HepG2 (cell line): ENCODE measurements at regions not wholly inside any gene's neighbourhood (a gene's known extent, or its start where the extent isn't known, plus 50 kb on each side); places are given as distances from the start of the nearest gene placed in this dataset.
A peak's percentile ranks its signal among the peaks of the same experiment; 100 is the strongest.

Experiments
- ATAC-seq: fragments of 200-7000 bp; cut with Tn5 transposase; 3 replicates; pipeline ENCODE4 v1.9.1; 2020; ENCODE audit warnings: mild to moderate bottlenecking, moderate library complexity
- BruUV-seq: library from RNA; stranded (reverse); fragments of 400-500 nt; replicated peaks from 2 replicates; lab custom pipeline; 2021; lab: Mats Ljungman, UMichigan
- CTCF ChIA-PET: fragments of 300-600 bp; formaldehyde crosslinking; extraction: SDS; loops from one replicate; lab custom pipeline; 2021; ENCODE audit warnings: low total read pairs, inconsistent platforms, low intra/inter-chr PET ratio; lab: Yijun Ruan, JAX
- POLR2A ChIA-PET: fragments of 350-600 bp; sonication (Branson Sonifier 250); formaldehyde crosslinking; loops from one replicate; lab custom pipeline; 2020; ENCODE audit warnings: antibody characterized with exemption, inconsistent platforms; lab: Yijun Ruan, JAX
- DNase-seq: peaks from one replicate; pipeline ENCODE4 v3.0.0-alpha.2; 2015; ENCODE audit warnings: low spot score
- FAIRE-seq: peaks from 3 replicates; lab custom pipeline; 2011; peaks lifted over from hg19 to GRCh38; lab: Jason Lieb, UNC
- H2AFZ ChIP-seq: one replicate; pipeline ENCODE4 v1.6.1; 2011; ENCODE audit warnings: low read length, inconsistent platforms
- H3K27ac ChIP-seq: fragments of 300-600 bp; 3 replicates; pipeline ENCODE4 v1.8.0; 2011; ENCODE audit warnings: mixed run types, mild to moderate bottlenecking, mixed read lengths, low read length, inconsistent platforms; ENCODE audit not compliant: insufficient read depth; ENCODE audit errors: extremely low read length
- H3K27me3 ChIP-seq, 2 experiments: fragments of 200-600 bp in 1 of 2; 2 replicates in 1 of 2; 3 replicates in 1 of 2; pipeline versions ENCODE4 v1.6.0 to v1.8.0; 2011; ENCODE audit warnings: low read length in 2 of 2, mild to moderate bottlenecking in 2 of 2, moderate library complexity in 2 of 2, inconsistent platforms in 1 of 2; ENCODE audit not compliant: insufficient read depth in 2 of 2, control insufficient read depth in 1 of 2
- H3K36me3 ChIP-seq, 2 experiments: fragments of 200-600 bp in 1 of 2; replicated peaks in 1 of 2; 2 replicates in 1 of 2; 3 replicates in 1 of 2; pipeline versions ENCODE4 v1.5.1 to v1.8.0; 2011; ENCODE audit warnings: low read length in 2 of 2, inconsistent platforms in 1 of 2; ENCODE audit not compliant: insufficient read depth in 2 of 2, control insufficient read depth in 1 of 2
- H3K4me1 ChIP-seq: 2 replicates; pipeline ENCODE4 v1.5.1; 2012; ENCODE audit warnings: low read length, inconsistent platforms; ENCODE audit not compliant: insufficient read depth
- H3K4me2 ChIP-seq: 2 replicates; pipeline ENCODE4 v1.6.0; 2011; ENCODE audit warnings: low read depth, low read length, inconsistent platforms
- H3K4me3 ChIP-seq, 3 experiments: fragments of 200-600 bp in 1 of 3; sonication (generic), shearing (Covaris generic) in 1 of 3; replicated peaks in 1 of 3; 2 replicates each; pipeline ENCODE4 v1.5.1; 2011 to 2016; ENCODE audit warnings: low read length in 3 of 3, inconsistent platforms in 2 of 3, low read depth in 2 of 3, mild to moderate bottlenecking in 2 of 3, control low read depth in 1 of 3, mixed read lengths in 1 of 3; ENCODE audit not compliant: insufficient read depth in 1 of 3
- H3K79me2 ChIP-seq: one replicate; pipeline ENCODE4 v1.6.1; 2011; ENCODE audit warnings: low read length, inconsistent platforms; ENCODE audit not compliant: insufficient read depth
- H3K9ac ChIP-seq: 2 replicates; pipeline ENCODE4 v1.6.0; 2011; ENCODE audit warnings: mild to moderate bottlenecking, low read depth, low read length, inconsistent platforms; ENCODE audit not compliant: insufficient read depth
- H3K9me3 ChIP-seq: 2 replicates; pipeline ENCODE4 v1.5.1; 2012; ENCODE audit warnings: mild to moderate bottlenecking, low read length
- H4K20me1 ChIP-seq: 2 replicates; pipeline ENCODE4 v1.6.0; 2011; ENCODE audit warnings: inconsistent platforms, mild to moderate bottlenecking, low read length, moderate library complexity; ENCODE audit not compliant: insufficient read depth
- ARNTL ChIP-seq: sonication (generic); formaldehyde crosslinking; IDR thresholded peaks from 2 replicates; pipeline ENCODE4 v1.4.0; 2020; ENCODE audit warnings: mild to moderate bottlenecking, missing genetic modification reagents
- BRD4 ChIP-seq: sonication (generic); formaldehyde crosslinking; IDR thresholded peaks from 2 replicates; pipeline ENCODE4 v1.4.0; 2020; ENCODE audit warnings: missing genetic modification reagents
- MAFF ChIP-seq: IDR thresholded peaks from 2 replicates; pipeline ENCODE4 v1.6.1; 2011; ENCODE audit warnings: low read depth, low read length, improper control_type of control experiment
- MAFK ChIP-seq, 2 experiments: IDR thresholded peaks in 1 of 2; conservative IDR thresholded peaks in 1 of 2; 2 replicates each; pipeline ENCODE4 v1.6.1; 2011; ENCODE audit warnings: improper control_type of control experiment in 2 of 2, low read length in 2 of 2
- MED13 ChIP-seq: sonication (generic); formaldehyde crosslinking; IDR thresholded peaks from 2 replicates; pipeline ENCODE4 v1.5.0; 2020; ENCODE audit warnings: missing genetic modification reagents
- NR2F2 ChIP-seq: IDR thresholded peaks from 2 replicates; pipeline ENCODE4 v1.6.1; 2012; ENCODE audit warnings: low read depth, inconsistent platforms, borderline replicate concordance
- PHF5A ChIP-seq: IDR thresholded peaks from one replicate; pipeline ENCODE4 v1.6.1; 2018; ENCODE audit warnings: low read depth, missing genetic modification reagents; ENCODE audit not compliant: unreplicated experiment
- SMC3 ChIP-seq: IDR thresholded peaks from 2 replicates; pipeline ENCODE4 v1.6.1; 2011; ENCODE audit warnings: low read length, improper control_type of control experiment
- STAG1 ChIP-seq: sonication (generic); formaldehyde crosslinking; IDR thresholded peaks from 2 replicates; pipeline ENCODE4 v1.4.0; 2020; ENCODE audit warnings: missing genetic modification reagents
- XBP1 ChIP-seq: sonication (generic); formaldehyde crosslinking; IDR thresholded peaks from 2 replicates; pipeline ENCODE4 v1.5.0; 2020; ENCODE audit warnings: missing genetic modification reagents
- WGBS: methylation state at CpG from one replicate; pipeline ENCODE4 v1.1.6; 2017; ENCODE audit warnings: low lambda C conversion rate; 5-methylcytosine and 5-hydroxymethylcytosine counted together
- in situ Hi-C: cut with HindIII; loops from 2 replicates; pipeline ENCODE4 v1.10.0; 2017; ENCODE audit warnings: low pct_unique_long_range_greater_than_20kb; ENCODE audit not compliant: extremely low pct_ligation_motif_present
- intact Hi-C: fragments of 100-400 bp; cut with micrococcal nuclease; formaldehyde crosslinking; loops from one replicate; pipeline ENCODE4 v1.10.0; 2022; ENCODE audit not compliant: unreplicated experiment

- TF ChIP-seq XBP1 (CRISPR knock-in tag) (no peak), PHF5A (CRISPR knock-in tag) (no peak), SMC3 (peak; percentile 19; the same call in 1 of the 2 replicates), STAG1 (CRISPR knock-in tag) (peak; percentile 60), BRD4 (CRISPR knock-in tag) (no peak), ARNTL (no peak)
These were observed 129.4 kb downstream of the PCDH20 start (continued) for GRCh38 chr13:61286148-61286745.

GRCh38 chr13:61277586-61278276 is 137.9 kb downstream of the PCDH20 start:
- no peak overlapping the region for H3K4me3 ChIP-seq
- H3K9me3 ChIP-seq, result no peaks in the 10 kb centered on the region
- no peaks in the 10 kb centered on the region for H3K27me3 ChIP-seq
- POLR2A ChIA-PET, result no interaction called here
- FAIRE-seq (no peak), ATAC-seq (no peak), DNase-seq (no peak)
- in situ Hi-C loops (no loop called here), intact Hi-C loops (no loop called here)
- WGBS, result 19% methylated on average over 5 of the region's 5 CpGs
- no peak overlapping the region for H3K9ac ChIP-seq
- H4K20me1 ChIP-seq, result no peaks in the 10 kb centered on the region
- H3K4me2 ChIP-seq, result no peak overlapping the region
- CTCF ChIA-PET, result no interaction called here
- H3K27ac ChIP-seq, result no peak overlapping the region
- H3K36me3 ChIP-seq, result no peaks in the 10 kb centered on the region
- TF ChIP-seq XBP1 (CRISPR knock-in tag), result no peak
- TF ChIP-seq MAFK (conservative IDR thresholded peaks at IDR 0.05 in 1 of 2, IDR thresholded peaks at IDR 0.05 in 1 of 2; ENCODE audit: low read length in 2 of 2), result peak; percentile 32 to 67; a peak in 2 of 4 replicates
- no peak for TF ChIP-seq NR2F2
- TF ChIP-seq MED13 (CRISPR knock-in tag), result no peak
- peak; percentile 60; the same call in 1 of the 2 replicates for TF ChIP-seq MAFF
- H2AFZ ChIP-seq, result no peak overlapping the region
- H3K79me2 ChIP-seq, result no peaks in the 10 kb centered on the region
- BruUV-seq, result no TSS peak
- no peaks in the 10 kb centered on the region for H3K4me1 ChIP-seq
